AG10803 (cell line): ENCODE measurements at regions not wholly inside any gene's neighbourhood (a gene's known extent, or its start where the extent isn't known, plus 50 kb on each side); places are given as distances from the start of the nearest gene placed in this dataset.

Experiments
- DNase-seq: peaks from one replicate; pipeline ENCODE4 v3.0.0; 2010; ENCODE audit warnings: low read depth
- H3K4me3 ChIP-seq: 2 replicates; pipeline ENCODE4 v1.5.1; 2011; ENCODE audit warnings: mild to moderate bottlenecking, low read length, control low read depth
- CTCF ChIP-seq: conservative IDR thresholded peaks from 2 replicates; pipeline ENCODE4 v1.5.1; 2011; ENCODE audit warnings: mild to moderate bottlenecking, low read length, control low read depth, inconsistent platforms

- no peak for TF ChIP-seq CTCF
- H3K4me3 ChIP-seq = no peak overlapping the region
- no peak for DNase-seq
Observed at GRCh38 chr17:79404136-79404911, 206.5 kb downstream of the RBFOX3 start.

GRCh38 chr17:79401704-79402674 is 208.9 kb downstream of the RBFOX3 start:
- no peak overlapping the region for H3K4me3 ChIP-seq

GRCh38 chr17:79400989-79401703 is 209.7 kb downstream of the RBFOX3 start:
- peak; percentile 80 for TF ChIP-seq CTCF
- peak overlapping the region; percentile 26 for H3K4me3 ChIP-seq
- DNase-seq = peak; percentile 34

More at GRCh38 chr17:79401704-79402674, 208.9 kb downstream of the RBFOX3 start:
- no peak for DNase-seq
- no peak for TF ChIP-seq CTCF

GRCh38 chr17:79399610-79400144 is 211.2 kb downstream of the RBFOX3 start:
- no peak overlapping the region for H3K4me3 ChIP-seq
- DNase-seq = no peak

GRCh38 chr17:79398441-79398840 is 212.4 kb downstream of the RBFOX3 start:
- no peak overlapping the region for H3K4me3 ChIP-seq
- DNase-seq = no peak
- no peak for TF ChIP-seq CTCF

More at GRCh38 chr17:79399610-79400144, 211.2 kb downstream of the RBFOX3 start:
- no peak for TF ChIP-seq CTCF

GRCh38 chr17:79396696-79397095 is 214.2 kb downstream of the RBFOX3 start:
- TF ChIP-seq CTCF = no peak
- no peak overlapping the region for H3K4me3 ChIP-seq
- no peak for DNase-seq
